ENCODE measurements at regions not wholly inside any gene's neighbourhood (a gene's known extent, or its start where the extent isn't known, plus 50 kb on each side); places are given as distances from the start of the nearest gene placed in this dataset.

DNA sequence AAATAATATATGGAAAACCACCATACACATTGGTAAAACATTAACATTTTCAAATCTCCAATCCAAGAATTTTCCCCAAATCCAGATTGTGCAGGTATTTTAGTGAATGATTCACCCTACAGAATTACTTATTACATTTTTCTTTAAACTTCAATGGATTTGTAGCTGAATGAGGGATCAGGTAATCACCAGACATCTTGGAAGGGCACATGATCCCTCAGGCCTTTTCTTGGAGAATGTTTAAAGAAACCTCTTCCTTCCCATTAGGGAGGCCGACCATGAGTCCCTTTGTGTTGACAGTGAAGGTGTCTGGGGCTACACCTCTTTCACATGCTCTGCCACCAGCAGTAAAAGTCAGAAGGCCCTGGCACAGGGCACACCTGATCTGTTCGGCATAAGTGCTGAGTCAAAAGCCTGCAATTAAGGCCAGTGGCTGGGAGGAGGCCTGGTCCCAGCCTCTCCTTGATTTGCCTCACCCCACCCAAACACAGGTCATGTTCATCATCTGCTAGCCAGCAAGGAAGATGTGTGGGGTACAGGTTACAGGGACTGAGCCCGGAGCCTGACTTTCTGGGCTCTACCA, 207.7 kb downstream of the SNX10 start:
- H3K9ac ChIP-seq (replicated peaks in 1 of 4; ENCODE audit: extremely low read depth in 1 of 4, low read depth in 3 of 4, low read length in 3 of 4) = no peak overlapping the region

More for the DNA sequence above, 207.7 kb downstream of the SNX10 start:
- H3K4me2 ChIP-seq (ENCODE audit: insufficient read depth in 1 of 2, low read depth in 2 of 2, low read length in 2 of 2) = no peak overlapping the region
- no peak overlapping the region for H2BK15ac ChIP-seq (ENCODE audit: low read length)
- no peaks in the 10 kb centered on the region for H3K36me3 ChIP-seq (ENCODE audit: control insufficient read depth in 2 of 4, insufficient read depth in 4 of 4, low read length in 3 of 4)
- H3K23me2 ChIP-seq (ENCODE audit: low read depth, low read length) = no peaks in the 10 kb centered on the region; the same call in 1 of the 2 replicates
- H3K79me2 ChIP-seq (ENCODE audit: control insufficient read depth in 1 of 2, insufficient read depth in 2 of 2, low read length in 2 of 2) = no peaks in the 10 kb centered on the region
- no peaks in the 10 kb centered on the region for H3K79me1 ChIP-seq (ENCODE audit: low read depth, low read length)
- WGBS, 2 experiments (ENCODE audit: extremely low coverage in 1 of 2, insufficient coverage in 1 of 2, insufficient read length in 1 of 2, insufficient replicate concordance in 2 of 2, low coverage in 1 of 2, low lambda C conversion rate in 2 of 2, missing lambda C conversion rate in 1 of 2) = 85% methylated on average over 3 of the region's 3 CpGs; no CpG with 5 or more reads in 1 of the 2 experiments
- no peak overlapping the region for H3K56ac ChIP-seq (replicated peaks; ENCODE audit: insufficient read length, low read depth, low read length)
- no peaks in the 10 kb centered on the region for H3K27me3 ChIP-seq (replicated peaks in 1 of 4; ENCODE audit: control insufficient read depth in 3 of 4, extremely low read depth in 1 of 4, insufficient read depth in 3 of 4, low read length in 3 of 4)
- H3K4me3 ChIP-seq (ENCODE audit: extremely low read depth in 1 of 4, insufficient read depth in 2 of 4, low read depth in 3 of 4, low read length in 4 of 4) = no peak overlapping the region
- no peaks in the 10 kb centered on the region for H3K9me3 ChIP-seq (ENCODE audit: insufficient read depth in 2 of 2, low read depth in 1 of 2, low read length in 1 of 2)
- H3K27ac ChIP-seq (ENCODE audit: low read depth, low read length) = no peak overlapping the region
- H4K91ac ChIP-seq (replicated peaks; ENCODE audit: insufficient read length, low read length) = no peak overlapping the region
- H2BK120ac ChIP-seq (replicated peaks; ENCODE audit: low read depth, low read length) = no peak overlapping the region
- no peak overlapping the region for H3K23ac ChIP-seq (ENCODE audit: insufficient read length)
- H2BK12ac ChIP-seq (ENCODE audit: low read depth, low read length) = no peak overlapping the region
- no peaks in the 10 kb centered on the region for H4K20me1 ChIP-seq (replicated peaks in 1 of 2; ENCODE audit: control insufficient read depth in 1 of 2, insufficient read depth in 2 of 2, low read length in 2 of 2)
- no peak overlapping the region for H3K18ac ChIP-seq (ENCODE audit: extremely low read depth, low read length)
- ChIA-PET POLR2A (ENCODE audit: partially characterized antibody) (no interaction called here), CTCF (ENCODE audit: partially characterized antibody) (interaction anchor here (0.7 to 1.3 kb wide), 2 partner anchors 130 to 283 kb away, joined by 3 read pairs; no protein-coding TSS in a partner anchor)
- FAIRE-seq = no peak
- no peak for TF ChIP-seq SIX5 (IDR thresholded peaks at IDR 0.05; ENCODE audit: low read depth, low read length)
- no peak overlapping the region for H4K8ac ChIP-seq (ENCODE audit: extremely low read depth, insufficient read depth, low read length)
- H3K4me1 ChIP-seq (replicated peaks in 1 of 4; ENCODE audit: control insufficient read depth in 3 of 4, insufficient read depth in 4 of 4, low read length in 3 of 4) = no peaks in the 10 kb centered on the region; a peak in 1 of 7 replicates
- H2AK5ac ChIP-seq (ENCODE audit: low read depth, low read length) = no peak overlapping the region
- H2BK20ac ChIP-seq (ENCODE audit: low read length) = no peak overlapping the region
- DNase-seq (ENCODE audit: low read depth in 1 of 2, low spot score in 2 of 2) = no peak
- no peak overlapping the region for H4K5ac ChIP-seq (ENCODE audit: insufficient read length, low read depth, low read length)
- H2BK5ac ChIP-seq (ENCODE audit: low read depth, low read length) = no peak overlapping the region
- H2AFZ ChIP-seq (ENCODE audit: low read length) = no peak overlapping the region
- H3K14ac ChIP-seq (ENCODE audit: insufficient read length) = no peak overlapping the region
- H3K4ac ChIP-seq (replicated peaks; ENCODE audit: insufficient read length, low read depth, low read length) = no peak overlapping the region
